Glutamatergic neuron (in vitro differentiated cells): ENCODE measurements at regions not wholly inside any gene's neighbourhood (a gene's known extent, or its start where the extent isn't known, plus 50 kb on each side); places are given as distances from the start of the nearest gene placed in this dataset.

Experiments
- DNase-seq: peaks from one replicate; pipeline ENCODE4 v3.0.0; 2022
- H3K27ac Mint-ChIP-seq: one replicate; pipeline ENCODE4 v1.8.0; 2020; ENCODE audit warnings: mild to moderate bottlenecking, mixed read lengths, inconsistent platforms; ENCODE audit not compliant: unreplicated experiment
- H3K27me3 Mint-ChIP-seq: one replicate; pipeline ENCODE4 v1.8.0; 2020; ENCODE audit warnings: mild to moderate bottlenecking, moderate library complexity, mixed read lengths, inconsistent platforms; ENCODE audit not compliant: unreplicated experiment
- H3K36me3 Mint-ChIP-seq: one replicate; pipeline ENCODE4 v1.8.0; 2020; ENCODE audit warnings: mild to moderate bottlenecking, mixed read lengths, inconsistent platforms; ENCODE audit not compliant: unreplicated experiment
- H3K4me1 Mint-ChIP-seq: one replicate; pipeline ENCODE4 v1.8.0; 2020; ENCODE audit warnings: mild to moderate bottlenecking, low read depth, mixed read lengths, inconsistent platforms; ENCODE audit not compliant: unreplicated experiment
- H3K4me3 Mint-ChIP-seq: one replicate; pipeline ENCODE4 v1.8.0; 2020; ENCODE audit warnings: mild to moderate bottlenecking, mixed read lengths, inconsistent platforms; ENCODE audit not compliant: unreplicated experiment
- H3K9me3 Mint-ChIP-seq: one replicate; pipeline ENCODE4 v1.8.0; 2020; ENCODE audit warnings: mild to moderate bottlenecking, moderate library complexity, mixed read lengths, inconsistent platforms; ENCODE audit not compliant: unreplicated experiment
- TF ChIP-seq, protein P1 (sequence below): fragments of 200-600 bp; sonication (generic); IDR thresholded peaks from one replicate; pipeline ENCODE4 v1.5.0; 2021; ENCODE audit not compliant: partially characterized antibody, unreplicated experiment

DNA sequence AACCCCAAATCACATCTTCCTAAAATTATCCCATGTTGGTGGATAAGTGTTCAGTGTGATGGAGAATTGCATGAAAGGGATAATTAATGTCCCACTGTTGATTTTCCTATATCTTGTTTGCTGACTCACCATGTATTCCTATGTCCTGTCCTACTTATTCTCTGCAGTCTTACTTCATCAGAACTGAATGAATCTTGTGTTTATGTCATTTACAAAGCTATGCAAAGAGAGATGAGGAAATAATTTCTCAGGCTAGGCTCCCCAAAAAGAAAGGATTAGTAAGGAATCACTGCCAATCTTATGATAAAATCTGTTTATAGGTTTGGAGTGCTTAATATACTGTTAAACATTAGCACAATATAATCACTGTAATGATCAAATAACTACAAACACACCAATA, 360.8 kb downstream of the CRPPA start:
- peaks cover 4% of the 10 kb centered on the region for H3K9me3 Mint-ChIP-seq
- H3K4me3 Mint-ChIP-seq, result no peak overlapping the region
- TF ChIP-seq, protein P1, sequence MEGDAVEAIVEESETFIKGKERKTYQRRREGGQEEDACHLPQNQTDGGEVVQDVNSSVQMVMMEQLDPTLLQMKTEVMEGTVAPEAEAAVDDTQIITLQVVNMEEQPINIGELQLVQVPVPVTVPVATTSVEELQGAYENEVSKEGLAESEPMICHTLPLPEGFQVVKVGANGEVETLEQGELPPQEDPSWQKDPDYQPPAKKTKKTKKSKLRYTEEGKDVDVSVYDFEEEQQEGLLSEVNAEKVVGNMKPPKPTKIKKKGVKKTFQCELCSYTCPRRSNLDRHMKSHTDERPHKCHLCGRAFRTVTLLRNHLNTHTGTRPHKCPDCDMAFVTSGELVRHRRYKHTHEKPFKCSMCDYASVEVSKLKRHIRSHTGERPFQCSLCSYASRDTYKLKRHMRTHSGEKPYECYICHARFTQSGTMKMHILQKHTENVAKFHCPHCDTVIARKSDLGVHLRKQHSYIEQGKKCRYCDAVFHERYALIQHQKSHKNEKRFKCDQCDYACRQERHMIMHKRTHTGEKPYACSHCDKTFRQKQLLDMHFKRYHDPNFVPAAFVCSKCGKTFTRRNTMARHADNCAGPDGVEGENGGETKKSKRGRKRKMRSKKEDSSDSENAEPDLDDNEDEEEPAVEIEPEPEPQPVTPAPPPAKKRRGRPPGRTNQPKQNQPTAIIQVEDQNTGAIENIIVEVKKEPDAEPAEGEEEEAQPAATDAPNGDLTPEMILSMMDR, result no peak
- H3K27me3 Mint-ChIP-seq, result peaks cover 10% of the 10 kb centered on the region
- H3K27ac Mint-ChIP-seq, result no peak overlapping the region
- no peak for DNase-seq
- no peaks in the 10 kb centered on the region for H3K36me3 Mint-ChIP-seq
- H3K4me1 Mint-ChIP-seq, result peaks cover 26% of the 10 kb centered on the region

DNA sequence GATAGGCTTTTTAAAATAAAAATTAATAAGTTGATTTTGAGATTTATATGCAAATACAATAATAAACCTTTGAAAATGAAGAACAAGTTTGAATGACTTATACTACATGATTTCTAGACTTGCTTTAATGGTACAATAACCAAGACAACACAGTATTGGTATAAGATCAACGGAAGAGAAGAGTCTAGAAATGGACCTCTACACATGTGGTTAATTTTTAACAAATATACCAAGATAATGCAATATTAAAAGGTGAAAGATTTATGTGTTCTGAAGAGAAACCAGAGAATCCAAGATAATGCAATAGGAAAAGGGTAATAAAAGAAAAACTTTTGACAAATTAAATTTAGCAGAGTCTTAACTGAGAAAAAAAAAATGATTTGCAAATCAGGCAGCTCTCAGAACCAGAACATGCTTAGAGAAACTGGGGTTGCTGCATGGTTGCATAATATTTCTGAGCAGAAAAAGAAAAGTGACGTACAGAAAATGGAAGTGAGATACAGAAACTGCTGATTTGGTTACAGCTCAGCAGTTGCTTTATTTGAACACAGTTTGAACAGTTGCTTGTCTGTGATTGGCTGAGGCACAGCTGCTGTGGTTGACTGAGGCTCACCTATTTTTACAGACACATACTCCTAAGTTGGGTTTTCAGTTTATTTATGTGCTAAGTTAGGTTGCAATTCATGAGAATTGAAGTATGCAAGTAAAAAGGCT, 365.9 kb downstream of the CRPPA start:
- TF ChIP-seq, protein P1, result no peak
- Mint-ChIP-seq H3K4me1 (peaks cover 4% of the 10 kb centered on the region), H3K9me3 (no peaks in the 10 kb centered on the region), H3K27ac (no peak overlapping the region), H3K27me3 (no peaks in the 10 kb centered on the region), H3K4me3 (no peak overlapping the region), H3K36me3 (no peaks in the 10 kb centered on the region)
- no peak for DNase-seq

DNA sequence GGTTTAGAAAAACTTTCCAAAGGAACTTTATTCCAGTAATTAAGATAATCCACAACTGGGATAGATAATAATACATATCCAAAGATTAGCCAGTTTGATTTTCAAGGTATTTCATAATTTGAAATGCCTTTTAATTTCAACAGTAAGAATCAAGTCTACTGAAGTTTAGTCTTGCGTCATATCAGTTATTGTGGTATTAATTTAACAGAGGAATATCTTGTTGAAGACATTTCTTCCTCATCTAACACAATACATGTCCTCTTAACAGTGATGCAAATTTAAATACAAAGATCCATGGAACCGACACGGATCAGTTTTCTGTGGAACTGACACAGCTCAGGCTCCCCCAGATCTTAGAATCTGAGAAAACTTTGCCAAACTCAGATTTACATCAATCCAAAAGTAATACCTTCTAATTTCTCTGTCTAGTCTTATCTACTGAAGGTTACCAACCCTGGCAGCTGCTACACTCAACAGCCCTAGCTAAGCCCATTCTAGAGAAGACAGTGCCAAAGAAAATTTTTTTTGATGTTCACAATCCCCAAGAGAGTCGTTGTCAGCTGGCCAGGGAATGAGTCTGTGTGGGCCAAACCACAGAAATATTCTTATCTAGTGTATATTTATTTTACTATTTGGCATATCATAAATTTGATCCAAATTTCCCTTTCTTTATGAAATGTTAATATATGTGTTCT, 365.2 kb upstream of the MEOX2 start:
- TF ChIP-seq, protein P1, result no peak
- H3K36me3 Mint-ChIP-seq, result no peaks in the 10 kb centered on the region
- no peak for DNase-seq

DNA sequence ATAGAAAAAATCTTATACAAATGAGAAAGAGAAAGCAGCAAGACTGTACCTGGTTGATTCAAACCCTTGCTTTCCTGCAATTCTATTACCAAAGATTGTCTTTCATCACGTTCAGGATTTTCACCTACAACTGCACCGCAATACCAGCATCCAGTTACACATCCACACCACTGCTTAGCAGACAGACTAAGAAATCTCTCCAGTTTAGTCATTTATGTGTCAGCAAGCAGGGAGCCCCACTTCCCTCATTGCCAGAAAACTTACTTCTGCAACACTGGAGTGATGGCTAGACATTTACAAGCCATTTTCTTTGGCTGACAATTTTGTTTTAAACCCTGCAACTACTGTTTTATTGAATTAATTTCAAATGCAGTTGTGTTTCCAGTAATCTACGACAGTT, 359.6 kb upstream of the MEOX2 start:
- Mint-ChIP-seq H3K9me3 (peaks cover 2% of the 10 kb centered on the region), H3K27me3 (no peaks in the 10 kb centered on the region), H3K27ac (no peak overlapping the region), H3K4me3 (no peak overlapping the region), H3K4me1 (no peaks in the 10 kb centered on the region), H3K36me3 (no peaks in the 10 kb centered on the region)
- no peak for DNase-seq
- TF ChIP-seq, protein P1, result no peak

More for the DNA sequence above, 365.2 kb upstream of the MEOX2 start:
- Mint-ChIP-seq H3K9me3 (peaks cover 2% of the 10 kb centered on the region), H3K27me3 (no peaks in the 10 kb centered on the region), H3K27ac (no peak overlapping the region), H3K4me3 (no peak overlapping the region), H3K4me1 (peaks cover 4% of the 10 kb centered on the region)

DNA sequence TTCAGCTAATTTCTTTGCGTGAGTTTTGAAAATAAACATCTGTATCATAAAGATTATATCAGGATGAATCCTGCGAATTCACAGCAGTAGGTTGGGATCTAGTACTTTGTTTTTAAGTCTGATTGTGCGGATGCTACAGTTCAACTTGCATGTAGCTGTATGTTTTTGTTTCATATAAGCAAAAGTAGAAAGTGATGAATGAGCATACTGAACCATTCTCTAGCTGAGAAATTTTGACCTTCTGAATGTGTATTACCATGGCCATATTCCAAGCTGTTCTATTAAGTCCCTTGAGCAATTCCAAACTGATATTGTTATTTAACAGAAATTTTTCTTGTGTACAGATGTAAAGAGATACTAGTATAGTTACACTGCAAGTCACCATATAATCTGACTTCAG, 358.8 kb upstream of the MEOX2 start:
- Mint-ChIP-seq H3K27me3 (no peaks in the 10 kb centered on the region), H3K4me3 (no peak overlapping the region), H3K4me1 (peaks cover 3% of the 10 kb centered on the region), H3K9me3 (peaks cover 2% of the 10 kb centered on the region), H3K36me3 (no peaks in the 10 kb centered on the region), H3K27ac (no peak overlapping the region)
- no peak for DNase-seq
- TF ChIP-seq, protein P1, result no peak
